Activated CD4-positive, alpha-beta memory T cell treated with anti-CD3 and anti-CD28 coated beads for 36 hours (primary cell): ENCODE measurements at regions not wholly inside any gene's neighbourhood (a gene's known extent, or its start where the extent isn't known, plus 50 kb on each side); places are given as distances from the start of the nearest gene placed in this dataset.

ENCODE experiments used
- CTCF ChIA-PET: fragments of 350-600 bp; sonication (Branson Sonifier 250); formaldehyde crosslinking; loops from one replicate; lab custom pipeline; 2021; ENCODE audit warnings: antibody characterized with exemption, inconsistent platforms; lab: Charles Lee
- POLR2A ChIA-PET: fragments of 350-600 bp; sonication (Branson Sonifier 250); formaldehyde crosslinking; loops from one replicate; lab custom pipeline; 2021; ENCODE audit warnings: antibody characterized with exemption; lab: Charles Lee
- DNase-seq: peaks from one replicate; pipeline ENCODE4 v3.0.0-alpha.2; 2020
- H3K27ac Mint-ChIP-seq: one replicate; pipeline ENCODE4 v1.8.0; 2021; ENCODE audit warnings: mixed read lengths
- H3K27me3 Mint-ChIP-seq: one replicate; pipeline ENCODE4 v1.8.0; 2021; ENCODE audit warnings: mixed read lengths
- H3K36me3 Mint-ChIP-seq: one replicate; pipeline ENCODE4 v1.8.0; 2021; ENCODE audit warnings: mixed read lengths
- H3K4me1 Mint-ChIP-seq: one replicate; pipeline ENCODE4 v1.8.0; 2021; ENCODE audit warnings: low read depth, mixed read lengths
- H3K4me3 Mint-ChIP-seq: one replicate; pipeline ENCODE4 v1.8.0; 2021; ENCODE audit warnings: mild to moderate bottlenecking, mixed read lengths
- H3K9me3 Mint-ChIP-seq: one replicate; pipeline ENCODE4 v1.8.0; 2021; ENCODE audit warnings: mixed read lengths
- intact Hi-C: fragments of 100-400 bp; cut with micrococcal nuclease; formaldehyde crosslinking; loops from one replicate; pipeline ENCODE4 v1.15.1; 2023

GRCh38 chr3:178152988-178153387 lies 383.2 kb upstream of the KCNMB2 start:
- Mint-ChIP-seq H3K4me1 (no peaks in the 10 kb centered on the region), H3K9me3 (no peaks in the 10 kb centered on the region), H3K27ac (no peak overlapping the region), H3K36me3 (no peaks in the 10 kb centered on the region), H3K27me3 (no peaks in the 10 kb centered on the region), H3K4me3 (no peak overlapping the region)
- CTCF ChIA-PET = interaction anchor here (1.2 kb wide), 1 partner anchor 229 kb away, joined by 3 read pairs; no protein-coding TSS in a partner anchor
- POLR2A ChIA-PET = no interaction called here
- DNase-seq = no peak
- intact Hi-C loops = no loop called here

GRCh38 chr3:178155521-178155920 lies 380.7 kb upstream of the KCNMB2 start:
- ChIA-PET CTCF (no interaction called here), POLR2A (no interaction called here)
- Mint-ChIP-seq H3K27ac (no peak overlapping the region), H3K36me3 (peaks cover 2% of the 10 kb centered on the region), H3K9me3 (peaks cover 2% of the 10 kb centered on the region), H3K4me3 (no peak overlapping the region), H3K27me3 (peaks cover 2% of the 10 kb centered on the region), H3K4me1 (no peaks in the 10 kb centered on the region)
- intact Hi-C loops = no loop called here
- DNase-seq = no peak

- ChIA-PET CTCF (no interaction called here), POLR2A (no interaction called here)
- no peak for DNase-seq
- Mint-ChIP-seq H3K4me1 (no peaks in the 10 kb centered on the region), H3K27ac (no peak overlapping the region), H3K27me3 (peaks cover 3% of the 10 kb centered on the region), H3K36me3 (peaks cover 3% of the 10 kb centered on the region), H3K9me3 (peaks cover 2% of the 10 kb centered on the region), H3K4me3 (no peak overlapping the region)
- intact Hi-C loops = no loop called here
These were observed 379.9 kb upstream of the KCNMB2 start for GRCh38 chr3:178156301-178156700.

GRCh38 chr3:178159691-178160220 lies 376.5 kb upstream of the KCNMB2 start:
- Mint-ChIP-seq H3K36me3 (peaks cover 3% of the 10 kb centered on the region), H3K27me3 (peaks cover 3% of the 10 kb centered on the region), H3K27ac (no peak overlapping the region), H3K9me3 (peaks cover 2% of the 10 kb centered on the region), H3K4me1 (no peaks in the 10 kb centered on the region), H3K4me3 (no peak overlapping the region)
- DNase-seq = no peak
- CTCF ChIA-PET = no interaction called here
- POLR2A ChIA-PET = no interaction called here
- intact Hi-C loops = no loop called here

- no peaks in the 10 kb centered on the region for H3K9me3 Mint-ChIP-seq
- H3K36me3 Mint-ChIP-seq = no peaks in the 10 kb centered on the region
- no peak for DNase-seq
- no peaks in the 10 kb centered on the region for H3K4me1 Mint-ChIP-seq
- peaks cover 3% of the 10 kb centered on the region for H3K27me3 Mint-ChIP-seq
- intact Hi-C loops = no loop called here
- no peak overlapping the region for H3K27ac Mint-ChIP-seq
- ChIA-PET POLR2A (no interaction called here), CTCF (no interaction called here)
- no peak overlapping the region for H3K4me3 Mint-ChIP-seq
These were observed 366.8 kb upstream of the KCNMB2 start for GRCh38 chr3:178169421-178169820.

GRCh38 chr3:178170698-178171535 lies 365.3 kb upstream of the KCNMB2 start:
- Mint-ChIP-seq H3K36me3 (no peaks in the 10 kb centered on the region), H3K27me3 (peaks cover 3% of the 10 kb centered on the region), H3K4me3 (no peak overlapping the region), H3K9me3 (no peaks in the 10 kb centered on the region), H3K4me1 (no peaks in the 10 kb centered on the region), H3K27ac (no peak overlapping the region)
- intact Hi-C loops = no loop called here
- ChIA-PET CTCF (no interaction called here), POLR2A (no interaction called here)
- DNase-seq = no peak

- Mint-ChIP-seq H3K27ac (no peak overlapping the region), H3K36me3 (no peaks in the 10 kb centered on the region), H3K27me3 (peaks cover 3% of the 10 kb centered on the region), H3K4me3 (no peak overlapping the region), H3K4me1 (no peaks in the 10 kb centered on the region), H3K9me3 (no peaks in the 10 kb centered on the region)
- POLR2A ChIA-PET = no interaction called here
- intact Hi-C loops = no loop called here
- CTCF ChIA-PET = no interaction called here
- DNase-seq = no peak
These were observed 364.1 kb upstream of the KCNMB2 start for GRCh38 chr3:178172121-178172520.

- no peaks in the 10 kb centered on the region for H3K4me1 Mint-ChIP-seq
- no peak overlapping the region for H3K27ac Mint-ChIP-seq
- no peak overlapping the region for H3K4me3 Mint-ChIP-seq
- H3K27me3 Mint-ChIP-seq = peaks cover 3% of the 10 kb centered on the region
- intact Hi-C loops = no loop called here
- H3K9me3 Mint-ChIP-seq = no peaks in the 10 kb centered on the region
- DNase-seq = no peak
- H3K36me3 Mint-ChIP-seq = no peaks in the 10 kb centered on the region
- CTCF ChIA-PET = no interaction called here
- POLR2A ChIA-PET = no interaction called here
These were observed 361.9 kb upstream of the KCNMB2 start for GRCh38 chr3:178174201-178174915.

- no peak overlapping the region for H3K4me3 Mint-ChIP-seq
- H3K27me3 Mint-ChIP-seq = no peaks in the 10 kb centered on the region
- H3K4me1 Mint-ChIP-seq = no peaks in the 10 kb centered on the region
- no peak overlapping the region for H3K27ac Mint-ChIP-seq
- no peaks in the 10 kb centered on the region for H3K36me3 Mint-ChIP-seq
- intact Hi-C loops = no loop called here
- no peaks in the 10 kb centered on the region for H3K9me3 Mint-ChIP-seq
- no peak for DNase-seq
- CTCF ChIA-PET = no interaction called here
- POLR2A ChIA-PET = no interaction called here
These were observed 355.1 kb upstream of the KCNMB2 start for GRCh38 chr3:178181088-178181487.

- H3K9me3 Mint-ChIP-seq = no peaks in the 10 kb centered on the region
- H3K36me3 Mint-ChIP-seq = no peaks in the 10 kb centered on the region
- DNase-seq = no peak
- H3K4me3 Mint-ChIP-seq = no peak overlapping the region
- H3K4me1 Mint-ChIP-seq = no peaks in the 10 kb centered on the region
- POLR2A ChIA-PET = no interaction called here
- CTCF ChIA-PET = no interaction called here
- intact Hi-C loops = no loop called here
- no peak overlapping the region for H3K27ac Mint-ChIP-seq
- H3K27me3 Mint-ChIP-seq = no peaks in the 10 kb centered on the region
These were observed 354.5 kb upstream of the KCNMB2 start for GRCh38 chr3:178181784-178182183.

GRCh38 chr3:178182337-178182779 lies 353.9 kb upstream of the KCNMB2 start:
- Mint-ChIP-seq H3K4me3 (no peak overlapping the region), H3K27ac (no peak overlapping the region), H3K27me3 (no peaks in the 10 kb centered on the region), H3K36me3 (no peaks in the 10 kb centered on the region), H3K9me3 (no peaks in the 10 kb centered on the region), H3K4me1 (no peaks in the 10 kb centered on the region)
- intact Hi-C loops = no loop called here
- CTCF ChIA-PET = no interaction called here
- POLR2A ChIA-PET = no interaction called here
- DNase-seq = no peak

- DNase-seq = no peak
- no peaks in the 10 kb centered on the region for H3K4me1 Mint-ChIP-seq
- H3K36me3 Mint-ChIP-seq = no peaks in the 10 kb centered on the region
- H3K4me3 Mint-ChIP-seq = no peak overlapping the region
- ChIA-PET POLR2A (no interaction called here), CTCF (no interaction called here)
- no peaks in the 10 kb centered on the region for H3K27me3 Mint-ChIP-seq
- no peak overlapping the region for H3K27ac Mint-ChIP-seq
- intact Hi-C loops = no loop called here
- no peaks in the 10 kb centered on the region for H3K9me3 Mint-ChIP-seq
These were observed 351.4 kb upstream of the KCNMB2 start for GRCh38 chr3:178184833-178185232.
